Neural progenitor cell (in vitro differentiated cells): ENCODE measurements at regions not wholly inside any gene's neighbourhood (a gene's known extent, or its start where the extent isn't known, plus 50 kb on each side); places are given as distances from the start of the nearest gene placed in this dataset.

Source experiments
- DNase-seq: peaks from one replicate; pipeline ENCODE4 v3.0.0-alpha.2; 2016; ENCODE audit warnings: low spot score
- H2AFZ ChIP-seq: fragments of 200-600 bp; sonication (generic); replicated peaks from 2 replicates; pipeline ENCODE4 v1.6.1; 2016; ENCODE audit warnings: antibody characterized with exemption
- H3F3A ChIP-seq: fragments of 200-600 bp; sonication (generic); 2 replicates; pipeline ENCODE4 v1.6.1; 2016; ENCODE audit warnings: antibody characterized with exemption, low read depth
- H3K27ac ChIP-seq: fragments of 200-600 bp; sonication (generic); 2 replicates; pipeline ENCODE4 v1.5.1; 2016; ENCODE audit warnings: mild to moderate bottlenecking
- H3K27me3 ChIP-seq: fragments of 200-600 bp; sonication (generic); 2 replicates; pipeline ENCODE4 v1.6.1; 2016; ENCODE audit warnings: mild to moderate bottlenecking, moderate library complexity
- H3K36me3 ChIP-seq: fragments of 200-600 bp; sonication (generic); 2 replicates; pipeline ENCODE4 v1.5.1; 2016
- H3K4me1 ChIP-seq: fragments of 200-600 bp; sonication (generic); 2 replicates; pipeline ENCODE4 v1.6.1; 2016; ENCODE audit warnings: mixed run types
- H3K4me2 ChIP-seq: fragments of 200-600 bp; sonication (generic); 2 replicates; pipeline ENCODE4 v1.6.1; 2016
- H3K4me3 ChIP-seq: fragments of 200-600 bp; sonication (generic); 2 replicates; pipeline ENCODE4 v1.5.1; 2016
- H3K79me2 ChIP-seq: fragments of 200-600 bp; sonication (generic); 2 replicates; pipeline ENCODE4 v1.6.1; 2016; ENCODE audit warnings: low read depth
- H3K9ac ChIP-seq: fragments of 200-600 bp; sonication (generic); 2 replicates; pipeline ENCODE4 v1.6.1; 2016
- H3K9me3 ChIP-seq: fragments of 200-600 bp; sonication (generic); 2 replicates; pipeline ENCODE4 v1.5.1; 2016; ENCODE audit warnings: low read depth
- H4K20me1 ChIP-seq: fragments of 200-600 bp; sonication (generic); 2 replicates; pipeline ENCODE4 v1.6.1; 2016; ENCODE audit warnings: low read depth
- H3K27ac Mint-ChIP-seq: 3 replicates; pipeline ENCODE4 v1.8.0; 2021; ENCODE audit warnings: mixed read lengths
- H3K27me3 Mint-ChIP-seq: 2 replicates; pipeline ENCODE4 v1.8.0; 2022; ENCODE audit warnings: low read depth, mild to moderate bottlenecking, inconsistent platforms, moderate library complexity, mixed read lengths; ENCODE audit not compliant: insufficient read depth
- H3K36me3 Mint-ChIP-seq: 3 replicates; pipeline ENCODE4 v1.8.0; 2021; ENCODE audit warnings: mixed read lengths
- H3K4me1 Mint-ChIP-seq: 3 replicates; pipeline ENCODE4 v1.8.0; 2021; ENCODE audit warnings: mixed read lengths
- H3K4me3 Mint-ChIP-seq: 3 replicates; pipeline ENCODE4 v1.8.0; 2021; ENCODE audit warnings: mild to moderate bottlenecking, moderate library complexity, mixed read lengths
- H3K9me3 Mint-ChIP-seq: 3 replicates; pipeline ENCODE4 v1.8.0; 2020; ENCODE audit warnings: mixed read lengths
- CTCF ChIP-seq: fragments of 200-600 bp; sonication (generic); IDR thresholded peaks from 2 replicates; pipeline ENCODE4 v1.5.1; 2017; ENCODE audit warnings: antibody characterized with exemption, mild to moderate bottlenecking
- EZH2 ChIP-seq: fragments of 200-600 bp; sonication (generic); IDR thresholded peaks from 2 replicates; pipeline ENCODE4 v1.6.1; 2017; ENCODE audit warnings: antibody characterized with exemption, mild to moderate bottlenecking, moderate library complexity
- EZH2phosphoT487 ChIP-seq: fragments of 200-600 bp; sonication (generic); IDR thresholded peaks from 2 replicates; pipeline ENCODE4 v1.6.1; 2017; ENCODE audit warnings: antibody characterized with exemption

GRCh38 chr6:67300430-67301040 is 1334.5 kb upstream of the ADGRB3 start:
- Histone ChIP-seq H3K9me3 (no peaks in the 10 kb centered on the region), H3K27ac (no peak overlapping the region), H3K79me2 (no peaks in the 10 kb centered on the region), H3K4me2 (no peak overlapping the region), H3K4me1 (no peaks in the 10 kb centered on the region), H3K27me3 (no peaks in the 10 kb centered on the region), H3K36me3 (no peaks in the 10 kb centered on the region), H4K20me1 (no peaks in the 10 kb centered on the region), H3K4me3 (no peak overlapping the region), H3K9ac (no peak overlapping the region), H3F3A (no peaks in the 10 kb centered on the region), H2AFZ (no peak overlapping the region)
- Mint-ChIP-seq H3K4me1 (no peaks in the 10 kb centered on the region), H3K4me3 (no peak overlapping the region), H3K9me3 (no peaks in the 10 kb centered on the region), H3K36me3 (no peaks in the 10 kb centered on the region), H3K27me3 (no peaks in the 10 kb centered on the region), H3K27ac (no peak overlapping the region)
- DNase-seq, result no peak
- TF ChIP-seq EZH2, result no peak
- TF ChIP-seq CTCF, result no peak
- TF ChIP-seq EZH2phosphoT487, result no peak

GRCh38 chr6:67292169-67292568 is 1342.9 kb upstream of the ADGRB3 start:
- no peaks in the 10 kb centered on the region for H3K4me1 Mint-ChIP-seq
- Histone ChIP-seq H3K4me3 (no peak overlapping the region), H3K27ac (no peak overlapping the region), H3F3A (no peaks in the 10 kb centered on the region), H3K4me2 (no peak overlapping the region), H4K20me1 (no peaks in the 10 kb centered on the region), H3K27me3 (no peaks in the 10 kb centered on the region), H3K4me1 (no peaks in the 10 kb centered on the region), H2AFZ (no peak overlapping the region), H3K79me2 (no peaks in the 10 kb centered on the region), H3K9me3 (no peaks in the 10 kb centered on the region), H3K36me3 (no peaks in the 10 kb centered on the region), H3K9ac (no peak overlapping the region)
- H3K9me3 Mint-ChIP-seq, result peaks cover 5% of the 10 kb centered on the region
- no peaks in the 10 kb centered on the region for H3K27me3 Mint-ChIP-seq
- no peaks in the 10 kb centered on the region for H3K36me3 Mint-ChIP-seq
- H3K27ac Mint-ChIP-seq, result no peak overlapping the region
- no peak for TF ChIP-seq EZH2phosphoT487
- no peak for TF ChIP-seq CTCF
- TF ChIP-seq EZH2, result no peak
- no peak for DNase-seq
- H3K4me3 Mint-ChIP-seq, result no peak overlapping the region

GRCh38 chr6:67287566-67287965 is 1347.5 kb upstream of the ADGRB3 start:
- Histone ChIP-seq H3K9me3 (no peaks in the 10 kb centered on the region), H3K9ac (no peak overlapping the region), H3F3A (no peaks in the 10 kb centered on the region), H3K27me3 (no peaks in the 10 kb centered on the region), H3K4me2 (no peak overlapping the region), H3K4me3 (no peak overlapping the region), H2AFZ (no peak overlapping the region), H3K4me1 (no peaks in the 10 kb centered on the region), H3K27ac (no peak overlapping the region), H4K20me1 (no peaks in the 10 kb centered on the region), H3K79me2 (no peaks in the 10 kb centered on the region), H3K36me3 (no peaks in the 10 kb centered on the region)
- Mint-ChIP-seq H3K4me3 (no peak overlapping the region), H3K9me3 (peaks cover 5% of the 10 kb centered on the region), H3K27ac (no peak overlapping the region), H3K4me1 (no peaks in the 10 kb centered on the region), H3K27me3 (no peaks in the 10 kb centered on the region), H3K36me3 (no peaks in the 10 kb centered on the region)
- DNase-seq, result no peak
- TF ChIP-seq EZH2, result no peak
- no peak for TF ChIP-seq CTCF
- no peak for TF ChIP-seq EZH2phosphoT487
